ENCODE measurements at regions not wholly inside any gene's neighbourhood (a gene's known extent, or its start where the extent isn't known, plus 50 kb on each side); places are given as distances from the start of the nearest gene placed in this dataset.
"Not testable (repeated sequence)": the region's sequence is repeated elsewhere in the genome, so short reads cannot be mapped to it uniquely, and the experiment has no call there.

DNA sequence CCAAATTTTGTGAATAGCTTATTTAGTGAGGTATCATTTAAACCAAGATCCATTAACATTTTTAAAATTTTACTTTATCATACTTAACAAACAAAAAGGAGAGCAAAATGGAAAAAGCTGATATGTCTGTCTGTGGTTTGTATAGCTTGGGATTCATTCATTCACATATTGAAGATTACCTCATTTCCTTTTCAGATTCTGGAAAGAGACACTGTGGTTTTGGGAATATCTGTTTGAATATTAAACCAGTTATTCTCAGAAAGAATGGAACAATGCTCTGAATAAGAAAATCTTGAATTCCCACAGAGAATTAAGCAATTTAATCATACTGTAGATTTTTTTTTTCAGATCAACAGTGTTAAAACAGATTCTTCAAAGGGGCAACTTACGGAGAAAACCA is 93.8 kb upstream of the PRDX6 start:
- Histone ChIP-seq H3K9me3 (ENCODE audit: insufficient read depth, low read depth, low read length) (no peaks in the 10 kb centered on the region), H3K9ac (ENCODE audit: low read depth, low read length) (no peak overlapping the region), H3K27ac (ENCODE audit: low read length) (no peak overlapping the region), H3K4me1 (ENCODE audit: insufficient read depth, low read length) (no peaks in the 10 kb centered on the region), H3K36me3 (ENCODE audit: insufficient read depth, low read depth, low read length) (no peaks in the 10 kb centered on the region), H3K4me3 (ENCODE audit: low read length) (no peak overlapping the region), H3K27me3 (ENCODE audit: insufficient read depth, low read length) (no peaks in the 10 kb centered on the region)

DNA sequence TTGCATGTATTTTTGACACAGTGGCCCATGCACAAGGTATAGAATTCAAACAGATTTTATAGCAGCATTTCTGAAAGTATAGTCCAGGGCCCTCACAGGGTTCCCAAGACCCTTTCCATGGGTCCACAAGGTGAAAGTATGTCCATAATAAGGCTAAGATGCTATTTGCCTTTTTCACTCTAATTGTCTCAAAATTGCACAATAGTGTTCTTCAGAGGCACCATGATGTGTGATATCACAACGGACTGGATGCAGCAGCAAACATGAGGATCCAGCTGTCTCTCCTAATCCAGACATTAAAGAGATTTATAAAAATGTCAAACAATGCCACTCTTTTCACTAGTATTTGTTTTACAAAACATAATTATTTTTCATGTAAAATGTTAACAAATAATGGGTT is 88.8 kb upstream of the PRDX6 start:
- Histone ChIP-seq H3K27me3 (ENCODE audit: insufficient read depth, low read length) (no peaks in the 10 kb centered on the region), H3K4me3 (ENCODE audit: low read length) (no peak overlapping the region), H3K4me1 (ENCODE audit: insufficient read depth, low read length) (no peaks in the 10 kb centered on the region), H3K27ac (ENCODE audit: low read length) (no peak overlapping the region), H3K36me3 (ENCODE audit: insufficient read depth, low read depth, low read length) (no peaks in the 10 kb centered on the region), H3K9me3 (ENCODE audit: insufficient read depth, low read depth, low read length) (no peaks in the 10 kb centered on the region), H3K9ac (ENCODE audit: low read depth, low read length) (no peak overlapping the region)

DNA sequence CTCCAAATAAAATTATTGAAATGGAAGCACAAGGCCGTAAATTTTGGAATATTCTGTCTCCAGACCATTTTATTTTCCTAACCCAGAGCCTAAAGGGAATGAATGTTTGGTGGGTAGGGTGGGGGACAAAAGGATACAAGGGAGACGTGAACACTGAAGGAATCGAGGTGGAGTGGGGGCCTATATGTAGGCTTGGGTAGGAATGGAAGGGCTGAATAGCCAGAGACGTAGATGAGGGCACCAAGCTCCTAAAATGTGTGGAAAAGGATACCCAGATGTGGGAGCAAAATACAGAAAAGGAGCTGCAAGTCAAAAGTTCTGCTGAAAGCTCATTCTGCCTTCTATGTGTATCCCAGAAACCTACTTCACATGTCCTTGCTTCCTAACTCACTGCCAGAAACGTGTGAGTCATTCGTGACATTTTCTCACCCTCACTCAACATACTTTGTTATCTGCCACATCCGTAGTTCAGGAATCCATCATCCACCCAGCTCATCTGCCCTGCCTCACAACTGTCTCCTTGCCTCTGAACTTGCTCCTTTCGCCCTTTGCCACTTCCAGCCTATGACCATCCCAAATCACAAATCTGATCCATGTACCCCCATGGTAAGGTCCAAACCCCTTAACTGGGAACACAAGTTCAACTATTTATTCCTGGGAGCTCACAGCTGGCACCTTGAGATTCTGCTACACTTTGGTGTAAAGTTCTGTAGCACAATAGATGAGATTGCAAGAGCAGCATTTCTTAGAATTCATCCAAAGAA is 84.1 kb upstream of the PRDX6 start:
- Histone ChIP-seq H3K36me3 (ENCODE audit: insufficient read depth, low read depth, low read length) (no peaks in the 10 kb centered on the region), H3K4me3 (ENCODE audit: low read length) (no peak overlapping the region), H3K9ac (ENCODE audit: low read depth, low read length) (no peak overlapping the region), H3K9me3 (ENCODE audit: insufficient read depth, low read depth, low read length) (no peaks in the 10 kb centered on the region), H3K27me3 (ENCODE audit: insufficient read depth, low read length) (no peaks in the 10 kb centered on the region), H3K27ac (ENCODE audit: low read length) (no peak overlapping the region), H3K4me1 (ENCODE audit: insufficient read depth, low read length) (no peaks in the 10 kb centered on the region)

DNA sequence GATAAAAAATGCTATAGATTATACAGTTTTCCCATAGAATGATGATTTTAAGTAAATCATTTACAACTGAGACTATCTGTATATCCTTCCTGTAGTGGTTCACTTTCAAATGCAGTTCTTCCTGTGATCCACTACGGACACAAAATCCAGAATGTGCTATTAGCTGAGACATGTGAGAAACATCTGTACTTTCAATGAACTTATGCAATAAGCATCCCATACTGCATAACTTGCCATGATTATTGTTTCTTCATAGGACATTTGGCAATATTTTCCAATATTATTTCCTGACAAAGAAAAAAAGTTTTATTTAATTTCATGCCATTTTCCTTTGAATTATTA is 83.5 kb upstream of the PRDX6 start:
- Histone ChIP-seq H3K27ac (ENCODE audit: low read length) (no peak overlapping the region), H3K9me3 (ENCODE audit: insufficient read depth, low read depth, low read length) (no peaks in the 10 kb centered on the region), H3K4me3 (ENCODE audit: low read length) (no peak overlapping the region), H3K4me1 (ENCODE audit: insufficient read depth, low read length) (no peaks in the 10 kb centered on the region), H3K27me3 (ENCODE audit: insufficient read depth, low read length) (no peaks in the 10 kb centered on the region), H3K36me3 (ENCODE audit: insufficient read depth, low read depth, low read length) (no peaks in the 10 kb centered on the region), H3K9ac (ENCODE audit: low read depth, low read length) (no peak overlapping the region)

DNA sequence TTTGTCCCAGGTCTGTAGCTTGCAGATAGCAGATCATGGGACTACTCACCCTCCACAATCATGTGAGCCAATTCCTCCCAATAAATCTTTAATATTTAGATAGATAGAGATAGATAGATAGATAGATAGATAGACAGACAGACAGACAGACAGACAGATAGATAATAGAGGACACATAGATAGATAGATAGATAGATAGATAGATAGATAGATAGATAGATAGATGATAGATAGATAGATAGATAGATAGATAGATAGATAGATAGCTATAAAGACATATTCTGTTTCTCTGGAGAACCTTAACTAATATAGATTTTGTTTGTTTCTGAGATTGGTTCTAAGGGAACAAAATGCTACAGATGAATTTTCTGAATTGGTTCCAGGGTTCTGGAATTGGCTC is 82.3 kb upstream of the PRDX6 start:
- not testable (repeated sequence) for H3K4me1 ChIP-seq (ENCODE audit: insufficient read depth, low read length); H3K27ac ChIP-seq (ENCODE audit: low read length); H3K36me3 ChIP-seq (ENCODE audit: insufficient read depth, low read depth, low read length); H3K9ac ChIP-seq (ENCODE audit: low read depth, low read length); H3K27me3 ChIP-seq (ENCODE audit: insufficient read depth, low read length); H3K4me3 ChIP-seq (ENCODE audit: low read length); H3K9me3 ChIP-seq (ENCODE audit: insufficient read depth, low read depth, low read length)

DNA sequence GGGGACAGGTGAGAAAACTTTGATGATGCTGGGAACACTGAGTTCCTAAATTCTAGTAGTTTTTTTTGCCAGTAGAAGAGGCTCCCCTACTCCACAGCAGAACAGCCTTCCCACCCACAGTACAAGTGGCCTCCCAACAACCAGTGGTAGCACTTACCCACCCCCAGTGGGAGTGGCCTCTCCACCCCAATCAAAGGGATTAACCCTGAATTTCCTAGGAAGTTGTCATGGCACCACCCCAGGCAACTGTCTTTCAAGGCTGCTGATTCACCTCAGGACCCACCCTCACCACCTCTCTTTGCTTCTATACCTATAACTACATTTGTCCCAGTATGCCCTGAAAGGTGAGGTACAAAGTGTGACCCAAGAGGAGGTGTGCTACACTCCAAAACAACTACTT is 81.4 kb upstream of the PRDX6 start:
- Histone ChIP-seq H3K9ac (ENCODE audit: low read depth, low read length) (no peak overlapping the region), H3K4me1 (ENCODE audit: insufficient read depth, low read length) (peaks cover 10% of the 10 kb centered on the region), H3K27ac (ENCODE audit: low read length) (no peak overlapping the region), H3K27me3 (ENCODE audit: insufficient read depth, low read length) (no peaks in the 10 kb centered on the region), H3K9me3 (ENCODE audit: insufficient read depth, low read depth, low read length) (no peaks in the 10 kb centered on the region), H3K36me3 (ENCODE audit: insufficient read depth, low read depth, low read length) (no peaks in the 10 kb centered on the region), H3K4me3 (ENCODE audit: low read length) (no peak overlapping the region)

DNA sequence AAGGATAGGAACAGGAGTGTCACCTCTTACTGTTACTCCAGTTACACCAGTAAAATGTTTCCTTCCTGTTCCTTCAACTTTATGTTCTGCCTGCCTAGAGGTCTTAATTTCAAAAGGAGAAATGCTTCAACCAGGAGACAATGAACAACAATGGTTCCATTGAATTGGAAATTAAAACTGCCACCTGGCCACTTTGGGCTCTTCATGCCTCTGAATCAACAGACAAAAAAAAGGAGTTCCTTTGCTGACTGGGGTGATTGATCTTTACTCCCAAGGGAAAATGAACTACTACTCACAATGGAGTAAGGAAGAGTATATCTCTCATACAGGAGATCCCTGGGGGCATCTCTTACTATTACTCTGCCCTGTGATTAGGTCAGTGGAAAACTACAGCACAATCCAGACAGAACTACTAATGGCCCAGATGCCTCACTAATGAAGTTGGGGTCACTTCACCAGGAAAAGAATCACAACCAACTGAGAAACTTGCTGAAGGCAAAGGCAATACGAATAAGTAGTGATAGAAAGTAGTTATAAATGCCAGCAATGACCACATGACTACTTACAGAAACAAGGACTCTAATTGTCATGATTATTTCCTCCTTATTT is 76.6 kb upstream of the PRDX6 start:
- no peak overlapping the region for H3K9ac ChIP-seq (ENCODE audit: low read depth, low read length)
- H3K9me3 ChIP-seq (ENCODE audit: insufficient read depth, low read depth, low read length): no peaks in the 10 kb centered on the region
- no peak overlapping the region for H3K27ac ChIP-seq (ENCODE audit: low read length)

DNA sequence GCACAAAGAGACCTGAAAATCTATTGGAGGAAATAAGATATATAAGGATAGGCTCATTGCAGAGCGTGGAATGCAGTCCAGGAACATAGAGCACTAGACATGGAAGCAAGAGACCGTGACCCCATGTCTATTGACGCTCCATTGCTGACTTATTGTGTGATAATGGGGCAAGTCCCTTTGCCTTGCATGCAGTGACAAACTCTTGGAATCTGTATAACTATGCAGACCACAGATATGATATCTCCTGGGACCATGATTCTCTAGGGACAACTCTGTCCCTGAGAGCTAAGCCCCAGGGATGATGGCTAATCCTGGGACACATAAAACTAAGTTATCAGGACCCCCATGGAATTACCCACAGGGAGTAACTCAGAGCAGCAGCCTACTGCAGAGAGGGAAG is 73.1 kb upstream of the PRDX6 start:
- Histone ChIP-seq H3K36me3 (ENCODE audit: insufficient read depth, low read depth, low read length) (no peaks in the 10 kb centered on the region), H3K27ac (ENCODE audit: low read length) (no peak overlapping the region), H3K9ac (ENCODE audit: low read depth, low read length) (no peak overlapping the region), H3K4me1 (ENCODE audit: insufficient read depth, low read length) (peaks cover 14% of the 10 kb centered on the region), H3K9me3 (ENCODE audit: insufficient read depth, low read depth, low read length) (no peaks in the 10 kb centered on the region), H3K27me3 (ENCODE audit: insufficient read depth, low read length) (no peaks in the 10 kb centered on the region), H3K4me3 (ENCODE audit: low read length) (no peak overlapping the region)

More for the DNA sequence above, 76.6 kb upstream of the PRDX6 start:
- peak overlapping the region; percentile 18; the same call in 1 of the 2 replicates for H3K4me3 ChIP-seq (ENCODE audit: low read length)
- no peaks in the 10 kb centered on the region for H3K36me3 ChIP-seq (ENCODE audit: insufficient read depth, low read depth, low read length)
- H3K27me3 ChIP-seq (ENCODE audit: insufficient read depth, low read length): no peaks in the 10 kb centered on the region
- peaks cover 14% of the 10 kb centered on the region for H3K4me1 ChIP-seq (ENCODE audit: insufficient read depth, low read length)

DNA sequence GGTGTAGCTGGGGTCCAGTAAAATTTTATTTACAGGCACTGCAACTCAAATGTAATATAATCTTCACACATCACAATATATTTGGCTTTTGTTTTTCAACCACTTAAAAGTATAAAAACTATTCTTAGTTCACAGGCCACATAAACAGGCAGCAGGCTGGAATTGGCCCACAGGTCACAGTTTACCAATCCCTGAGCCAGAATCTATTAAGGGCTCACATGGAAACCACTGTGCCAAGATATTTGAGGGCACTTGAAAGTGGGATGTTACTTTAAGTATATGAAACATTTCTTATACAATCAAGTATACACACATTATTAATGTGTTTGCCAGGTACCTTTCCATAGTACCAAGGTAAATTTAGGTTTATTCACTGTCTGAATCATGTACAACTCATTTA is 71.9 kb upstream of the PRDX6 start:
- peaks cover 8% of the 10 kb centered on the region; the same call in 1 of the 2 replicates for H3K4me1 ChIP-seq (ENCODE audit: insufficient read depth, low read length)

DNA sequence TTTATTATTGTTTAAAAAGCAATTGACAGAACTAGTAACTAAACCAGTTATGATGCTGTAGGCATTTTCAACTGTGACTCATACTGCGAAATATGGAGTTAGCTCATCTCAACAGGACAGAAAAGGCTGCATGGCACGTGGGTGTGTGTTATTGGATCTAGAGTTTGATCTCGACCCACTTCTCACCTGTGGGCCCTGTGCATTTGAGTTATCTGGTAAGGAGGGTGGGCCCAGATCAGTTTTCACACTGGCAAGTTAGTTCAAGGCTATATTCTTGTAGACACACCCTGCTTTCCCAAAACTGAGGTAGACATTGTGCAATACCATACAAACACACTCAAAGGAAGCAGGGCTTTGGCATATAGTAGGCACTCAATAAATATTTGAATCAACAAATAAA is 71.3 kb upstream of the PRDX6 start:
- Histone ChIP-seq H3K4me1 (ENCODE audit: insufficient read depth, low read length) (0 out of 2 replicates have a peak, but pooled peaks cover 4% of the 10 kb centered on the region), H3K27ac (ENCODE audit: low read length) (no peak overlapping the region), H3K9me3 (ENCODE audit: insufficient read depth, low read depth, low read length) (no peaks in the 10 kb centered on the region), H3K4me3 (ENCODE audit: low read length) (no peak overlapping the region), H3K27me3 (ENCODE audit: insufficient read depth, low read length) (no peaks in the 10 kb centered on the region), H3K36me3 (ENCODE audit: insufficient read depth, low read depth, low read length) (peaks cover 5% of the 10 kb centered on the region; the same call in 1 of the 2 replicates), H3K9ac (ENCODE audit: low read depth, low read length) (no peak overlapping the region)

More for the DNA sequence above, 71.9 kb upstream of the PRDX6 start:
- H3K27me3 ChIP-seq (ENCODE audit: insufficient read depth, low read length): no peaks in the 10 kb centered on the region
- H3K4me3 ChIP-seq (ENCODE audit: low read length): no peak overlapping the region
- H3K9ac ChIP-seq (ENCODE audit: low read depth, low read length): no peak overlapping the region
- H3K36me3 ChIP-seq (ENCODE audit: insufficient read depth, low read depth, low read length): no peaks in the 10 kb centered on the region
- H3K27ac ChIP-seq (ENCODE audit: low read length): no peak overlapping the region
- H3K9me3 ChIP-seq (ENCODE audit: insufficient read depth, low read depth, low read length): no peaks in the 10 kb centered on the region

DNA sequence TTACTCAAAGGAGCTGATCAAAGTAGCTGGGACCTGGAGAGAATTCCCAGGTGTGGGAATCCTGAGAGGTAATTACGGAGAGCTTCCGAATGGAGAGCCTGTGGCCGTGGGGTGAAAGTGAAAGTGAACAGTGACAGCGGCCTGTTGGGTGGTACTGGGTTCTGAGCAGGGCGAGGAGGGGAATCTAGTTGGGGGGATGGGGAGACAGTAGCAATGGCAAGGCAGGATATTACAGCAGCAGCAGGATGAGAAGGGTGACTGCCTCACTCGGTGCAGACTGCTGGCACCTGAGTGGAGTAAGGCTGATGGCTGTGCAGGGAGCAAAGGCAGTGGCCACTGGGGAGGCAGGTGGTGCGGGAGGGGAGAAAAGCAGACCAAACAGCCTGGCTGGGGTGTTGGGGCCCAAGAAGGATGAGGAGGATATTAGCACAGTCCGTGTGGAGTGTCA is 70.3 kb upstream of the PRDX6 start:
- Histone ChIP-seq H3K9ac (ENCODE audit: low read depth, low read length) (no peak overlapping the region), H3K27me3 (ENCODE audit: insufficient read depth, low read length) (no peaks in the 10 kb centered on the region), H3K4me3 (ENCODE audit: low read length) (no peak overlapping the region), H3K36me3 (ENCODE audit: insufficient read depth, low read depth, low read length) (peaks cover 5% of the 10 kb centered on the region; the same call in 1 of the 2 replicates), H3K9me3 (ENCODE audit: insufficient read depth, low read depth, low read length) (no peaks in the 10 kb centered on the region), H3K4me1 (ENCODE audit: insufficient read depth, low read length) (no peaks in the 10 kb centered on the region), H3K27ac (ENCODE audit: low read length) (no peak overlapping the region)

DNA sequence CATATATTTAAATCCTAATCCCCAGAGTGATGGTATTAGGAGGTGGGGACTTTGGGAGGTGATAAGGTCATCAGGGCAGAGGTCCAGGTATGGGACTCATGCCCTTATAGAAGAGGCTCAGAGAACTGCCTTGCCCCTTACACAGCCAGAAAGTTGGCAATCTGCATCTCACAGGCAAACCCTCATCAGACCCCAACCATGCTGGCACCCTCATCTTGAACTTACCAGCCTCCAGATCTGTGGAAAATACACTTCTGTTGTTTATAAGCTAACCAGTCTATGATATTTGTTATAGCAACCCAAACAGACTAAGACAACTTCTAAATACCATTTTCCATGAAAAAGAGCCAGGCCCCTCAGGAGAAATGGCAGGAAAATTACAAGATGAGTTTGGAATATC is 69.3 kb upstream of the PRDX6 start:
- Histone ChIP-seq H3K27ac (ENCODE audit: low read length) (no peak overlapping the region), H3K4me3 (ENCODE audit: low read length) (no peak overlapping the region), H3K36me3 (ENCODE audit: insufficient read depth, low read depth, low read length) (peaks cover 5% of the 10 kb centered on the region; the same call in 1 of the 2 replicates), H3K27me3 (ENCODE audit: insufficient read depth, low read length) (no peaks in the 10 kb centered on the region), H3K4me1 (ENCODE audit: insufficient read depth, low read length) (no peaks in the 10 kb centered on the region), H3K9me3 (ENCODE audit: insufficient read depth, low read depth, low read length) (no peaks in the 10 kb centered on the region), H3K9ac (ENCODE audit: low read depth, low read length) (no peak overlapping the region)

Measured in iPS-20b (cell line).